HG02981 (cell line): ENCODE measurements at regions not wholly inside any gene's neighbourhood (a gene's known extent, or its start where the extent isn't known, plus 50 kb on each side); places are given as distances from the start of the nearest gene placed in this dataset.
"Not testable (repeated sequence)": the region's sequence is repeated elsewhere in the genome, so short reads cannot be mapped to it uniquely, and the experiment has no call there.

ENCODE experiments used
- ATAC-seq: cut with Tn5 transposase; IDR thresholded peaks from one replicate; pipeline ENCODE4 v1.9.1; 2021; ENCODE audit warnings: mild to moderate bottlenecking, moderate library complexity; ENCODE audit not compliant: unreplicated experiment

GRCh38 chr2:18950361-18950851 is 361.0 kb upstream of the NT5C1B start:
- ATAC-seq, result no peak

GRCh38 chr2:18949871-18950270 is 360.5 kb upstream of the NT5C1B start:
- no peak for ATAC-seq

GRCh38 chr2:18940184-18940583 is 350.8 kb upstream of the NT5C1B start:
- peak; percentile 89 for ATAC-seq

DNA sequence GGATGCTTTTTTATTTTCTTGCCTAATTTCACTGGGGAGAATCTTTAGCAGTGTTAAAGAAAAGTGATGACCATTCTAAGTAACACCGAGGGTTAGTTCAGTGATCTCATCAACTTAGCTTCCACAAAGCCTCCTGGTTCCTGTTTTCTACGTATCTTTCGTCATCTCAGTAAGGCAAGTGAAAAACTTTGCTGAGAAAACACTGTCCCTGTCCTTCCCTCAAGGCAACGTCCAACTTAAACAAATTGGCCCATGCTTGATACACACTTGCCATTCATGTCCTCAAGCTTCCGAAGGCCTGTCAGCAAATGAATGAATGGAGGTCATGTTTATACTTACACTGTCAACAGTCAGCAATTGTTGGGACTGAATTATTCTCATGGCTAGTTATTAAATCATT is 350.4 kb upstream of the NT5C1B start:
- not testable (repeated sequence) for ATAC-seq

- ATAC-seq, result no peak
Observed at GRCh38 chr2:18934886-18935285, 345.5 kb upstream of the NT5C1B start.

DNA sequence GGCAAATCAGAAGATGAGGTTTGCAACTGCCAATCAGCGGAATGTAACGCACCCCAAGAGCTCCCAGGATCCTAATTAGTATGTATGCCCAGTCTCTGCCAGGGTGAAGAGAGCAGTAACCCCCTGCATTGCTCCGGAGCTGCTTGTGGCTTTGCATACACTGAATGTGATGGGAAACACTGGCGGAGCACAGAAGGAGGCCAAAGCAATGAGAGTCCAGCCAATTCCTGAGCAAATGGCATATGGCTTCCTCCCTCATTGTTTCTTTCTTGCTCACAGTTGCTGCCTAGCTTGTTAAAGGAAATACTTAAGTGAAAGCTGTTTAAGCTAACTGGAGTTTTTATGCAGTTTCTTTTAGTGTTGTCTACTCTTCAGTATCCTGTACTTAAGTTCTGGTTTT is 343.5 kb upstream of the NT5C1B start:
- no peak for ATAC-seq

DNA sequence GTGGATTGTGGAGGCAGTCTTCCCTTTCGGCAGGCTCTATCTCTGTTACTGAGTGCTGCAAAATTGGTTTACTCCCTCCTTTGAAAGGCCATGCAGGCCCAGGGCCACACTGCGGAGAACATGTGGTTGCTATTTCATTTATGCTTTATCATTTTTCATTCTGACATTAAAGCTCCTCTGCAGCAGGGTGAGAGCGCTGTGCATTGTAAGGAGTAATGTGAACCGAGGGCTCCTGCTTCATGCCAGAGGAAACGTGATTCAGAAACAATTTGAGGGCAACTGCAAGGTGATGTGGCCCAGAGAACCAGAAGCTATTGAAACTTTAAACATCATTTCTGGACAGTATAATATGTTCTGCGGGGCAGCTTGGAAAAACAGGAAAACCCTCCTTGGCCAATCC is 341.6 kb upstream of the NT5C1B start:
- ATAC-seq, result no peak

GRCh38 chr2:18927525-18928232 is 338.3 kb upstream of the NT5C1B start:
- no peak for ATAC-seq

GRCh38 chr2:18926631-18927524 is 337.5 kb upstream of the NT5C1B start:
- ATAC-seq, result no peak

- ATAC-seq, result no peak
Observed at GRCh38 chr2:18925296-18925695, 335.9 kb upstream of the NT5C1B start.

- no peak for ATAC-seq
Observed at GRCh38 chr2:18924886-18925285, 335.5 kb upstream of the NT5C1B start.

DNA sequence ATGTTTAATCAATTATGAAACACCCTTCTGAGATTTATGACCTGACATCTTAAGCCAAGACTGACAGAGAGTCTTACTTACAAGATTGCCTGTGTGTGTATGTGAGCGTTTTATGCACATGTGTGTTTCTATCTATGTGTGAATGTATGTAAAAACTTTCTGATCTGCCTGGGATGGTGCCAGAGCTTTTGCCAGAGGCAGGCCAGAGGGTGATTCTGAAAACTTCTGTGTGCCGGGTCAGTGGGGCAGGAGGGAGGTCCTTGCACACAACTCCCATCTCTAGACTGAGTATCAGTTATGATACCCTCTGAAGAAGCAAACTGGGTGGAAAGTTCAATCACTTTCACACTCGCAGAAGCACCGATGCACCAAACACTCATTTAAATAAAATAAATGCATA is 335.0 kb upstream of the NT5C1B start:
- no peak for ATAC-seq

- no peak for ATAC-seq
Observed at GRCh38 chr2:18922276-18922675, 332.9 kb upstream of the NT5C1B start.

DNA sequence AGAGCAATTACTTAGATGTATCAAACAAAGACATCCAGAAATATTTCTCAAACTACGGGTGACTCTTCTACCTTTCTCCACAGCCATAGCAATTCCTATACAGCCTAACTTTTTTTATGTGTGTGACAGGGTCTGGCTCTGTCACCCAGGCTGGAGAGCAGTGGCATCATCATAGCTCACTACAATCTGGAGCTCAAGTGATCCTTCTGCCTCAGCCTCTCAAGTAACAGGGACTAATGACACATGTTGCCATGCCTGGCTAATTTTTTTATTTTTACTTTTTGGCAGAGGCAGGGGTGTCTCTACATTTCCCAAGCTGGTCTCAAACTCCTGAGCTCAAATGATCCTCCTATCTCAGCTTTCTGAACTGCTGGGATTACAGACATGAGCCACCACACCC is 328.9 kb upstream of the NT5C1B start:
- no peak for ATAC-seq

DNA sequence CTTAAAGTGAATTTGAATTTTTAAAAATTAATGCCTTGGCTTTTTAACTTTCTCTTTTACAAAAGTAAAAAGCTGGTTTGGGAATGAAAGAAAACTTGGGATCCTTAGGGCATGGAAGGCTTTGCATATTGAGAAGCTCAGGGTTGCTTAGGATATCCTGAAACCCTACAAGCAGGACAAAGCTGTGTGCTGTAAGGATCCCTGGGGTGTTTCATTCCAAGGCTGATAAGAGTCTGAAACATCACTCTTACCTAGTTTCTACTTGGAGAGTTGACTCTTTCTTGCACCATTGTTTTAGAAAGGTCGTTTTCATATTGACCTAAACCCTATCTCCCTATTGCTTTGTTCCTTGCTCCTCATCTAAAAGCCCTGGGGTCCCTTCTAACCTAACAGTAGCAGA is 325.9 kb upstream of the NT5C1B start:
- no peak for ATAC-seq

- no peak for ATAC-seq
Observed at GRCh38 chr2:18913512-18913911, 324.1 kb upstream of the NT5C1B start.

DNA sequence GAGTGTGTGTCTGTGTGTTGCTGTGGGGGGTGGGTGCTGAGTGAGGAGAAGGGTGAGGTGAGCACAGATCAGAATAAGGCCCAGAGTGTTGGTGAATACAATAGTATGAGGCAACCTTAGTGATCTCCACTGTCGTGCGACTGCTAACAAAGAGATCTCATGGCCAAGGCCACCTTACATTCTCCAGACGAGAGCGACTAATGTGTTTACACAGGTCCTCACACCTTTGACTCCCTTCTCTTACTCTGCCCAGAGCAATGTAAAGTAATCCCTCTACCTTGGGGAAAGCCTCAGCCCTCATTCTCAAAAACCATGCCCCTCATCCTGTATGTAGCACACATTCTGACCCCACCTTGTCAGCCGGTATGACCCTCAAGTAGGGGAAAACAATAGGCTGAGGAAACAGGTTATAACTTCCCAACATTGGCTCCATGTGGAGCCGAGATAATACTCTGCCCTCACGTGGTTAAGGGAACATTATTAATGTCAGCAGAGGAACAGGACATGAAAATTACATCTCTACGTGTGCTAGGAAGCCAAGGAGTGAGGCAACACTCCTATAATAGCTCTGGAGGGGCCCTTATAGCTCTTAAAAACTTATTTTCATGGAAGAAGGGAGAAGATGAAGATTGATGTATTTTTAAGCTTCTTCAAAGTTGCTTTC is 323.0 kb upstream of the NT5C1B start:
- ATAC-seq, result no peak

GRCh38 chr2:18911416-18911815 is 322.0 kb upstream of the NT5C1B start:
- ATAC-seq, result no peak

DNA sequence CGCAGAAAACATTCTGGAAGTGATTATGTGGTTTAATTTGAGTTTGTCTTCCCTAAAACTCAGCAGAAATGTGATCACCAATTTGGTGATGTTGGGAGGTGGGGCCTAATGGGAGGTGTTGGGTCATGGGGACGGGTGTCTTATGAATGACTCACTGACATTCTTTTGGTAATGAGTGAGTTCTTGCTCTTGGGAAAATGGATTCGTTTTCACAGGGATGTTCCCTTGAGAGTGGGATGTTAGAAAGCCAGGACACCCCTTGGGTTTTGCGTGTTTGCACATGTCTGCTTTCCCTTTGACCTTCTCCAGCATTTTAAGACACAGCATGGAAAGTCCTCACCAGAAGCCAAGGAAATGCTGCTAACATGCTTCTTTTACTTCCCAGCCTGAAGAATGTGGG is 321.5 kb upstream of the NT5C1B start:
- ATAC-seq, result no peak

DNA sequence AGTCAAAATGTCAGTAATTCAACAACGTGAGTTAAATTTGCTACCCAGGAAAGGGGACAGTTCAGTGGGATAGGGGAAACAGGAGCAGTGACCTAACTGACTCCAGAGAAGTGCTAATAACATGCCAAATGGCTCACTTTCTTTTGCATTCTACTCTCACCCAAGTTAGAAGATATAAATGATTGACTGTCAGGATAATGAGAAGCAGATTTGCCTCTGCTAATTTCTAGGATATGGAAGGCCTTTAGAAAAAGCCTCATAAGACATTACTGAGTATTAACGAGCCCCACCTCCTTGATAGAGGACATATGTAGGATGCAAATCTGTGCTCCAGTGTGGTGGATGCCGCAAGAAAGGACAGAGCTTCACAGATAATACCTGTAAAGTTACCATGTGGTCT is 318.6 kb upstream of the NT5C1B start:
- no peak for ATAC-seq

DNA sequence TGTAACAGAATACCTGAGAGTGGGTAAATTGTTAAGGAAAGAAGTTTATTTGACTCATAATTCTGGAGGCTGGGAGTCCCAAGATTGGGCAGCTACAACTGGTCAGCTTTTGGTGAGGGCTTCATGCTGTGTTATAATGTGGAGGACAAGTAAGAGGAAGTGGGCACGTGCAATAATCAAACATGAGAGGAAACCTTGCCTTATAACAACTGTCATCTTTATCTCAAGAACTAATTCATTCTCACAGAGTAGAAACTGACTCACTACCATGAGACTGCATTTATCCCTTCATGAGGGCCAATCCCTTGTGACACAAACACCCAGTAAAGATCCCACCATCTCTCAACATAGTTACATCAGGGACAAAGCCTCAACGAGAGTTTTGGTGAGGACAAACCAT is 318.1 kb upstream of the NT5C1B start:
- no peak for ATAC-seq

DNA sequence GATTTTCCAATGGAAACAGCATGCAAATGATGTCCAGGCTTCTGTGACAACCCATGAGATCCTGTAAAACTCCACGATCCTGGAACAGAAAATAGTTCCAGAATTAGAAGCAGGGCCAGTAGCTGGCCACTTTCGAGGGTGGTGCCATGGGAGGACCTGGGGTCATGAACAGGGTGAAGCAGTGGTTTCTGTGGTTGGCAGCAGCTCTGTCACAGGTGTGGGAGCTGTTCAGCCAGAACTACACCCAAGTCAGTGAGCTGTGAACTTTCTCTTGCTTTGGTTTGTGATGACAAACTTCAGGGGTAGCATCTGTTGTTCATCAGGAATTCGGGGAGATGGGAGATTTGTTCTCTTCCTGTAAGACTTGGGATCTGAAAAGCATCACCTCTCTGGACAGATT is 314.4 kb upstream of the NT5C1B start:
- ATAC-seq, result peak; percentile 93
